Adrenal gland (tissue), 5 donors: ENCODE measurements at regions not wholly inside any gene's neighbourhood (a gene's known extent, or its start where the extent isn't known, plus 50 kb on each side); places are given as distances from the start of the nearest gene placed in this dataset.

Source experiments
- CTCF ChIP-seq, 6 experiments: fragments of 450-650 bp in 4 of 6; fragments of 200-600 bp in 2 of 6; sonication (generic) in 1 of 6; IDR thresholded peaks; 1 replicate in 5 of 6; 2 replicates in 1 of 6; pipeline versions ENCODE4 v1.5.1 to v1.8.0; 2016 to 2021; ENCODE audit warnings: antibody characterized with exemption in 6 of 6, mild to moderate bottlenecking in 2 of 6, moderate library complexity in 1 of 6
- POLR2A ChIP-seq, 2 donors: fragments of 450-650 bp; IDR thresholded peaks; one replicate each; pipeline ENCODE4 v1.6.1; 2017; ENCODE audit warnings: antibody characterized with exemption in 2 of 2, mild to moderate bottlenecking in 2 of 2, moderate library complexity in 1 of 2
- donor health status: DM: no; HTN: no; CAD: no.

GRCh38 chr2:157934684-157935377 is 58.7 kb upstream of the ACVR1 start:
- TF ChIP-seq CTCF (IDR thresholded peaks at IDR 0.05) (no peak), POLR2A (IDR thresholded peaks at IDR 0.05) (no peak)
